GM21528 (cell line): ENCODE measurements at regions not wholly inside any gene's neighbourhood (a gene's known extent, or its start where the extent isn't known, plus 50 kb on each side); places are given as distances from the start of the nearest gene placed in this dataset.

ENCODE experiments used
- ATAC-seq: cut with Tn5 transposase; IDR thresholded peaks from one replicate; pipeline ENCODE4 v1.9.1; 2021; ENCODE audit warnings: mild to moderate bottlenecking, moderate library complexity; ENCODE audit not compliant: unreplicated experiment, low FRiP score

GRCh38 chrX:6599230-6599860, 64.4 kb upstream of the VCX3A start:
- no peak for ATAC-seq
